ENCODE measurements at regions not wholly inside any gene's neighbourhood (a gene's known extent, or its start where the extent isn't known, plus 50 kb on each side); places are given as distances from the start of the nearest gene placed in this dataset.

GRCh38 chr21:39056636-39057035 is 126.6 kb downstream of the PSMG1 start:
- intact Hi-C loops (cut with micrococcal nuclease): no loop called here

- intact Hi-C loops (cut with micrococcal nuclease): no loop called here
These were observed 128.0 kb downstream of the PSMG1 start for GRCh38 chr21:39055167-39055767.

DNA sequence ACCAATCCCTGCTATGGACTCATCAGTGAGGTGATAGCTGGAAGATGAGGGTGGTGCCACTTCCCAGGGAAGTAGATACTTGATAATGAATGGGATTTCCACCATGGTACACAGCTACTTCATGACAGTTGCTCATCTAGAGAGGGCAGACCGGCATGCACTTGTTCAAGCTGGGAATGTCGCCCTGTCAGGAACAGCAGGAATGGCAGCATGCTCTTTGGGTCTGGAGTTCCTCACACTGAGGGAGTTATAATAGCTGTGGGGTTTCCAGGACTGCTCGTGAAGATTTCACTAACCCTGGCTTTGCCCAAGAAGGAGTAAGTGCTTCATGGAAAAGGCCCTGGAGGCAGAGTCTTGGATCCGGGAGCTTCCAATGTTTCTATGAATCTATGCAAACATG is 129.2 kb downstream of the PSMG1 start:
- intact Hi-C loops (cut with micrococcal nuclease): no loop called here

DNA sequence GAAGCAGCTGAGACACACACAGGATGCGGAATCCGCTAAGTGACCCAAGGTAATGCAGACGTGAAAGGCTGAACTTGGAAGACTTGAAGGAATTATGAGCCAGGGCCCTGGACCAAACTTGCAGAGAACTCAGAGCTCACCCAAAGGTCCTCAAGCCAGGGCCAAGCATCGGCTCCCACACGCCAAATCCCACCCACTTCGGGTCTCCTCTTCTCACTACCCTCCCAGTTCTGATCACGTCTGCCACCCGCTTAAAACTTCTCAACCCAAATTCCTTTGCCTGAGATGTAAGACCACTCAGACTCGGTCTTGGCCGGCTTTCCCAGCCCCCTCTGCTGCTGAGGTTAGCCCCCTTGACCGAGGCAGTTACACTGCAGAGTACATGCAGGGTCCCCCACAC is 130.1 kb downstream of the PSMG1 start:
- intact Hi-C loops (cut with micrococcal nuclease): no loop called here

- intact Hi-C loops (cut with micrococcal nuclease): no loop called here
These were observed 130.5 kb downstream of the PSMG1 start for GRCh38 chr21:39052718-39053117.

DNA sequence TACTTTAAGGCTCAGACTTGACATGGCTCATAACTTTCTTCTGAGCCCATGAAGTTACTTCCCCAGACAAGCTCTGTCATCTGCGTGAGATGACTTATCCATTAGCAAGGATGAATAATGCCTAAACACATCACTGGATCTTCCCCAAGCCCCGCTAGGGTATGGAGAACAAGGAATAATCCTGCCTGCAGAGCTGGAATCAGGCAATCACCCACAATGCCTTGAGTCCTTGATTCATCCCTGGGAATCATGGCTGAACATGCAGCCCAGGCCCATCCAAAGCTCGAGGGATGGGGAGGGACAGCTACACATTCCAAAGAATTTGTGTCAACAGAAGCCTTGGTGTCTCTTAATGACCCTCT is 131.7 kb downstream of the PSMG1 start:
- intact Hi-C loops (cut with micrococcal nuclease): no loop called here

DNA sequence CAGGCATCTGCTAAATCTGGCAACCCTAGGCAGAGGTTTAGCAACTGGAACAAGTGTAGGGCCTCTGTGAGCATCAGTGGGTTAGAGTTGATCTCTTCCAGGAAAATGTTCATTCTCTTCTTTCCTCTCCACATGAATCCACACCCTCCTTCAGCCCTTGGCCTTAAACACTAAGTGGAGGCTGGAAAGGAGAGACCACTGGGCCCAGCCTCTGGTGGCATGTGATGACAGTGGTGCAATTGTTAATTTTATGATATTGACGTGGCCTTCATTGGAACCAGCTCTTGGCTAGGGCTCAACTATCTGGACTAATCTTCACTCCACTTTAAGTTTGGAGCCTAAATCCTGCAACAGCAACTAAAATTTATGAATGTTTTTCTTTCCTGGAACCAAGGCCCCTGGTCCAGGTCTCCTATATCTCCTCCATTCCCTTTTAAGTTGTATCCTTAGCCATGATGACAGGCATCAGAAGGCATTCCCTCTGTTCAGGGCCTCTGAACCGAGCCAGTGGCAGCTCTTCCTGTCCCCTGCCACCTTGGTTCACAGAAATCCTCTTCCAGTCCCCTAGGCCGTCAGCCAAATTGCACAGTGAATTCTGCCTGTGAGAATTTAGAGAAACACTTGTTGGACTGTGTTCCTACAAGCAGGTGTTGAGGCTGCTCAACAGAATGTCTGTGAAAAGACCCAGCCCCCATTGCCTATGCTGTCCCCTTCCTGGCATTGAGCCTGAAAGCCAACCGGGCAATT is 132.2 kb downstream of the PSMG1 start:
- intact Hi-C loops (cut with micrococcal nuclease): no loop called here

DNA sequence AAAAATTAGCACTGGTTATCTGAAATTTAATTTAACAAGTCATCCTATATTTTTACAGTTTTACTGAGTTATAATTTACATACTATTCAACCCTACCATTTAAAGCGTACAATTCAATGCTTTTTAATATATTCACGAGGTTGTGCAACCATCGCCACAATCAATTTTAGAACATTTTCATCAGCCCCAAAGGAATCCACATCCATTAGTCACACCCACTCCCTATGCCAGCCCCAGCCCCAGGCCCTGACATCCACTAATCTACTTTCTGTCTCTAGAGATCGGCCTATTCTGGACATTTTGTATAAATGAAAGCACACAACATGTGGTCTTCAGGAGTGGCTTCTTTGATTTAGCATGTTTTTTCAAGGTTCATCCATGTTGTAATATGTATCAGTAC is 134.7 kb downstream of the PSMG1 start:
- intact Hi-C loops (cut with micrococcal nuclease): no loop called here

GRCh38 chr21:39048064-39048463 is 135.2 kb downstream of the PSMG1 start:
- intact Hi-C loops (cut with micrococcal nuclease): no loop called here

DNA sequence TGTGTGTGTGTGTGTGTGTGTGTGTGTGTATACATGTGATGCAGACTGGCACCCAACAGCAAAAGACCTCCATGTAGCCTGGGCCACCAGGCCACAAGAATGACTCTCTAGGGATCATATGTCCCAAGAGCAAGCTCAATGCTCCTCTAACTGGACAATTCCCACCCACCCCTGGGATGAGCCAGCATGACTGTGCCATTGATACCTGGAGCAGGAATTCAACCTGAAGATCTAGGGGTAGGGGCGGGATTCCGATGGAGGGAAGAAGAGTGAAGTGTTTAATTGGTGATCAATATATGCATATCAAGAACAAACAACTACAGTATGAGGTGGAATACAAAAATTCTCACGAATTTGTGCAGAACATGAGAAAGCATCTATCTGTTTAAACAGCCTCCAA is 136.2 kb downstream of the PSMG1 start:
- intact Hi-C loops (cut with micrococcal nuclease): no loop called here

- intact Hi-C loops (cut with micrococcal nuclease): no loop called here
These were observed 136.9 kb downstream of the PSMG1 start for GRCh38 chr21:39046236-39046916.

DNA sequence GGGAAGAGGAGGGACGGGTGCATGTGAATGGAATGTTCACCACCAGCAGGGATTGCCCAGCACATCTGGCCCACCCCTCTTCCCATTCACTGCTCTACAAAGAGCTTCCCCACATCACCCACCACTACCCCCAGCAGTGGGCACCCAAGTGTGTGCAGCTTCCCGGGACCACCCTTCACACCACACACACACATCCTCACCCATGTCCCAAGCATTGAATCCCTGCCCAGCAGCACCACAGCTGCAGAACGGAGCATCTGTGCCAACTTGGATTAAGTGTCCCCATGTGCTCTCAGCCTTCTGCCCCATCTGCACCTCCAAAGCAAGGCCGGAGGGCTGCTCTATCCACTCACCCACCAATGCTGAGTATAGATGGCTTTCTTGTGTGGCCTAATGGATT is 141.4 kb downstream of the PSMG1 start:
- intact Hi-C loops (cut with micrococcal nuclease): no loop called here

DNA sequence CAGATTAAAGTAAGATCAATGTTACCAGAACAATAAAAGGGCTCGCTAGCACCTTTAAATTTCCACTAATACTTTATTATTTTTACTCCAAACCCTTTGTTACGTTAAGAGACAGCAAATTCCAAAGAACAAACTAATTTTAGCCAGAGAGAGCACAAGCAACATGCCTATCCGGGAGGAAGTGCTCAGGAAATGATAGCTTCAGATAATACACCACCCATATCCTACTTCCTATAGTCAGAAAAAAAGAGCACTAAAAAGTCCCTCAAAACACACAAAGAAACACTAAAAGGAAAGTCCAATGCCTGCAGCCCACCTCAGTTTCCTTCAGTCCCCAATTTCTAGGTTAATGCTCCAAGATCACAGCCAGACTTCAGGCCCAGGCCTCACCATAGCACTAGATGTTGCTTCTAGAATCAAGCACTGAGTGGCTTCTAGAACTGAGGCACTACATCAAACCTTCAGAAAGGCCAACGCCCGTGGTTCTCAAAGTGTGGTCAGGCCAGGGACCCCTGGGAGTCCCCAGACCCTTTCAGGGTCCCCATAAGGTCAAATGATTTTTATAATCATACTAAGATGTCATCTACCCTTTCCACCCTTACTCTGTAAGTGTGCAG is 142.6 kb downstream of the PSMG1 start:
- intact Hi-C loops (cut with micrococcal nuclease): no loop called here

DNA sequence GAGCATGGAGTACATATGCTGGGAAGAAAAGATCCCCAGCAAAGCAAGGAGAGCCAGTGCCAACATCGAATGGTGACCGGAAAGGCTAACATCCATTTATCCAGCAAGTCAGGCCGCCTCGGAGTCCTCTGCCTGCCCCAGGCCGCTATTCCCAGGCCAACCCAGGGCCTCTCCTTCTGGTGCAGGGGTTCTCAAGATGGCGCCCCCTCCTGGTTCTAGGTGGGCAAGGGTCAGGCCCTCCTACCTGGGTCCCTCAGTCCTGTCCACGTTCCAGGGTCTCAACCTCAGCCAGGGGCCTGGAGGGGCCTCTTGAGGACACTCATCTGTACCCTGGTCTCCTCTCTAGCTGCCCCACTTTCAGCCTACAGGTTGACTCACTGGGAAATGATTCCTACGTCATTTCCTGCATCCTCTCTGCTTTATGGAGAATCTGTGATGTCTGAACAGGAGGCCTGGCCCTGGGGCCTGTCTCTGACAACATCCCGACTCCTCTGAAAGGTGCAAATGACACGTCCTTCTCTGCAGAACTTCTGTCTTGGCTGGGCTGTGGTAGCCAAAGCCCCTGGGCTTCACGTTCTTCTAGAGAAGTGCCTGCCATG is 145.3 kb downstream of the PSMG1 start:
- intact Hi-C loops (cut with micrococcal nuclease): no loop called here

- intact Hi-C loops (cut with micrococcal nuclease): no loop called here
These were observed 146.7 kb downstream of the PSMG1 start for GRCh38 chr21:39036581-39036980.

- intact Hi-C loops (cut with micrococcal nuclease): no loop called here
These were observed 148.4 kb downstream of the PSMG1 start for GRCh38 chr21:39034590-39035536.

GRCh38 chr21:39033878-39034589 is 149.2 kb downstream of the PSMG1 start:
- intact Hi-C loops (cut with micrococcal nuclease): no loop called here

DNA sequence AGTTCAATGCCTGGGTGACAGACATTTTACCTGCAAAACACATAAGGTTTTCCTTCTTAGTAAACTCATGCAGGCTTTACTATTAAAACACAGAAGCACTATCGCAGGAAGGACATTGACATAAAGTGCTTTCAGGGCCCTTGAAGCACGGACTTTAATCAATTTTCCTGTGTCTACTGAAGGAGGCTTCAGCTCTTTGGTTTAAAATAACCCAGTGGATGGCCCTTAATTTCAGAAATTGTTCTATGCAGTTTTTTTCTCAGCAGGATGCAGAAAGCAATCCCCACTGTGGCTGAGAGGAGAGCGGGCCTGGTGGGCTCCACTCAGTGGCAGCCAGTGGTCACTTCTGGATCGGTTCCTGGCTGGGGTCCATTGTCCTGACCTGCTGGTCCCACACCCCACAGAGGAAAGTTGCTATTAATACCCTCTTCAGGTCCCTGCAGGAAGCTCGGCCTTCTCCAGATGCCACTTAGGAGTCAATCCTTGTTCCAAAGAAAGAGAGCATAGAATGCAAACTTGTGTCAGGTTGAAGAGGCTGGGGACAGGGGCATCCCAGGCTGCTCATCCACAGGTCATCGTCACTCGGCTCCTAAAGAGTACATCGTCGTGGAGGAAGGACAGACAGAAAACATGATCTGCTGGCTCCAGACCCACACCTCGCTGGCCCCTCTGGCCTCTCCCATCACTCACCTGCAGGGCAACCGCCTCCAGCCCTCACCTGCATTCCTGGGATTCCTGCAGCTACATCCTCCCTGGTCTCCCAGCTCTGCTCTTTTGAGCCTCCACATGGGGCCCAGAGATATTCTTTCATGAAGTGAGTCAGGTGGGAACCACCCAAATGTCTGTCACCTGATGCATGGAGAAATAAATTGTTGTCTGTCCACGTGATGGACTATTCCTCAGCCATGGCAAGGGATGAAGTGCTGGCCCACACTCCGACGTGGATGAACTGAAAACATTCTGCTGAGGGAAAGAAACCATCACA is 153.1 kb downstream of the PSMG1 start:
- intact Hi-C loops (cut with micrococcal nuclease): no loop called here
